HCT116 (cell line): ENCODE measurements at regions not wholly inside any gene's neighbourhood (a gene's known extent, or its start where the extent isn't known, plus 50 kb on each side); places are given as distances from the start of the nearest gene placed in this dataset.

Experiments used
- ATAC-seq: fragments of 200-7000 bp; cut with Tn5 transposase; 2 replicates; pipeline ENCODE4 v1.9.1; 2020; ENCODE audit warnings: mild to moderate bottlenecking, moderate library complexity
- BruUV-seq: library from RNA; stranded (reverse); fragments of 400-500 nt; replicated peaks from 2 replicates; lab custom pipeline; 2021; lab: Mats Ljungman, UMichigan
- CTCF ChIA-PET: fragments of 300-600 bp; sonication (Branson Sonifier 250); formaldehyde crosslinking; loops from one replicate; lab custom pipeline; 2021; ENCODE audit warnings: antibody characterized with exemption; lab: Charles Lee
- POLR2A ChIA-PET: fragments of 300-600, 350-600 bp; sonication (Branson Sonifier 250); formaldehyde crosslinking; loops from one replicate; lab custom pipeline; 2021; ENCODE audit warnings: antibody characterized with exemption; lab: Charles Lee
- RAD21 ChIA-PET, 2 experiments: fragments of 300-600 bp; sonication (Branson Sonifier 250); formaldehyde crosslinking; loops; one replicate each; lab custom pipeline; 2023; ENCODE audit warnings: low total read pairs in 2 of 2; ENCODE audit not compliant: uncharacterized antibody in 2 of 2, unreplicated experiment in 2 of 2, low non-redundant PET in 1 of 2; lab: Charles Lee
- DNase-seq: peaks from one replicate; pipeline ENCODE4 v3.0.0-alpha.2; 2010; ENCODE audit warnings: low read depth, low spot score
- H2AFZ ChIP-seq: fragments of 200-600 bp; shearing (Covaris generic), sonication (generic); 2 replicates; pipeline ENCODE4 v1.6.1; 2017; ENCODE audit warnings: low read depth, mixed run types, mixed read lengths, antibody characterized with exemption, low read length; ENCODE audit not compliant: poor library complexity, severe bottlenecking
- H3K27ac ChIP-seq: 2 replicates; pipeline ENCODE4 v1.5.1; 2012; ENCODE audit warnings: low read depth, low read length
- H3K27me3 ChIP-seq: fragments of 200-600 bp; sonication (generic); 2 replicates; pipeline ENCODE4 v1.6.1; 2016; ENCODE audit warnings: mixed run types, low read length, mixed read lengths; ENCODE audit not compliant: insufficient read depth
- H3K36me3 ChIP-seq, 2 experiments: fragments of 200-500 bp in 1 of 2; fragments of 200-600 bp in 1 of 2; sonication (Bioruptor generic) in 1 of 2; sonication (generic) in 1 of 2; 2 replicates each; pipeline versions ENCODE4 v1.5.1 to v1.6.1; 2014 to 2016; ENCODE audit warnings: low read length in 2 of 2, inconsistent platforms in 1 of 2, mixed read lengths in 1 of 2, mixed run types in 1 of 2; ENCODE audit not compliant: insufficient read depth in 2 of 2, control insufficient read depth in 1 of 2
- H3K4me1 ChIP-seq, 2 experiments: fragments of 200-600 bp in 1 of 2; sonication (generic) in 1 of 2; 2 replicates each; pipeline versions ENCODE4 v1.5.1 to v1.6.1; 2012 to 2017; ENCODE audit warnings: low read length in 2 of 2, inconsistent platforms in 1 of 2, mild to moderate bottlenecking in 1 of 2, mixed read lengths in 1 of 2, mixed run types in 1 of 2, moderate library complexity in 1 of 2; ENCODE audit not compliant: insufficient read depth in 2 of 2, control insufficient read depth in 1 of 2
- H3K4me2 ChIP-seq: fragments of 200-600 bp; sonication (generic); 2 replicates; pipeline ENCODE4 v1.6.1; 2017; ENCODE audit warnings: mixed run types, low read length, mixed read lengths
- H3K4me3 ChIP-seq, 2 experiments: fragments of 200-600 bp in 1 of 2; sonication (generic) in 1 of 2; replicated peaks in 1 of 2; 2 replicates each; pipeline ENCODE4 v1.5.1; 2011 to 2016; ENCODE audit warnings: low read length in 2 of 2, control low read depth in 1 of 2, low read depth in 1 of 2, mild to moderate bottlenecking in 1 of 2, mixed read lengths in 1 of 2, mixed run types in 1 of 2
- H3K79me2 ChIP-seq: fragments of 200-600 bp; sonication (generic); 2 replicates; pipeline ENCODE4 v1.6.1; 2017; ENCODE audit warnings: mild to moderate bottlenecking, mixed run types, low read length, moderate library complexity, mixed read lengths; ENCODE audit not compliant: insufficient read depth
- H3K9ac ChIP-seq: fragments of 200-600 bp; sonication (generic); 2 replicates; pipeline ENCODE4 v1.6.1; 2016; ENCODE audit warnings: low read length, mixed read lengths
- H3K9me2 ChIP-seq: fragments of 200-600 bp; sonication (generic), shearing (Covaris generic); 2 replicates; pipeline ENCODE4 v1.6.1; 2017; ENCODE audit warnings: mixed run types, mild to moderate bottlenecking, moderate library complexity; ENCODE audit not compliant: insufficient read depth
- H3K9me3 ChIP-seq, 2 experiments: fragments of 200-500 bp in 1 of 2; fragments of 200-600 bp in 1 of 2; sonication (Bioruptor generic) in 1 of 2; sonication (generic) in 1 of 2; 2 replicates each; pipeline ENCODE4 v1.6.1; 2014 to 2017; ENCODE audit warnings: low read length in 2 of 2, mixed read lengths in 2 of 2, inconsistent platforms in 1 of 2, low read depth in 1 of 2, mild to moderate bottlenecking in 1 of 2, mixed run types in 1 of 2, moderate library complexity in 1 of 2; ENCODE audit not compliant: control insufficient read depth in 1 of 2, insufficient read depth in 1 of 2
- H4K20me1 ChIP-seq: fragments of 200-600 bp; sonication (generic), shearing (Covaris generic); 2 replicates; pipeline ENCODE4 v1.6.1; 2017; ENCODE audit warnings: mixed run types, mild to moderate bottlenecking, moderate library complexity; ENCODE audit not compliant: insufficient read depth
- CBX3 ChIP-seq: IDR thresholded peaks from 2 replicates; pipeline ENCODE4 v1.6.1; 2012; ENCODE audit warnings: low read depth
- CEBPB ChIP-seq: IDR thresholded peaks from 2 replicates; pipeline ENCODE4 v1.6.1; 2012; ENCODE audit warnings: low read depth
- EGR1 ChIP-seq: IDR thresholded peaks from 2 replicates; pipeline ENCODE4 v1.6.1; 2012; ENCODE audit warnings: low read depth
- EZH2phosphoT487 ChIP-seq: fragments of 200-600 bp; IDR thresholded peaks from 2 replicates; pipeline ENCODE4 v1.6.1; 2018; ENCODE audit warnings: antibody characterized with exemption, borderline replicate concordance
- FOSL1 ChIP-seq: IDR thresholded peaks from 2 replicates; pipeline ENCODE4 v1.6.1; 2012; ENCODE audit warnings: low read depth
- POLR2A ChIP-seq: IDR thresholded peaks from 2 replicates; pipeline ENCODE4 v1.7.0; 2011; ENCODE audit warnings: borderline replicate concordance; ENCODE audit not compliant: insufficient read depth, insufficient read length; ENCODE audit errors: extremely low read depth
- POLR2AphosphoS5 ChIP-seq: IDR thresholded peaks from 2 replicates; pipeline ENCODE4 v1.6.1; 2011; ENCODE audit warnings: mild to moderate bottlenecking, low read depth, low read length, moderate library complexity
- RAD21 ChIP-seq: IDR thresholded peaks from 2 replicates; pipeline ENCODE4 v1.6.1; 2012; ENCODE audit warnings: low read depth, mild to moderate bottlenecking
- SIN3A ChIP-seq: IDR thresholded peaks from 2 replicates; pipeline ENCODE4 v1.6.1; 2012; ENCODE audit warnings: low read depth
- SP1 ChIP-seq: IDR thresholded peaks from 2 replicates; pipeline ENCODE4 v1.6.1; 2012; ENCODE audit warnings: low read depth
- SRF ChIP-seq: IDR thresholded peaks from 2 replicates; pipeline ENCODE4 v1.6.1; 2012; ENCODE audit warnings: low read depth
- TCF7L2 ChIP-seq: IDR thresholded peaks from 2 replicates; pipeline ENCODE4 v1.7.0; 2011; ENCODE audit warnings: borderline replicate concordance, inconsistent platforms; ENCODE audit not compliant: insufficient read depth, insufficient read length; ENCODE audit errors: extremely low read depth
- YY1 ChIP-seq: IDR thresholded peaks from 2 replicates; pipeline ENCODE4 v1.6.1; 2011; ENCODE audit warnings: low read length, low read depth, moderate library complexity, mild to moderate bottlenecking; ENCODE audit not compliant: insufficient replicate concordance; ENCODE audit errors: extremely low read depth
- ZFX ChIP-seq: fragments of 450-650 bp; IDR thresholded peaks from 2 replicates; pipeline ENCODE4 v1.6.1; 2017
- intact Hi-C: fragments of 100-400 bp; cut with micrococcal nuclease; formaldehyde crosslinking; loops from 2 replicates; pipeline ENCODE4 v1.10.0; 2022
- TF ChIP-seq, protein P1 (sequence below): IDR thresholded peaks from 2 replicates; pipeline ENCODE4 v1.6.1; 2012
- TF ChIP-seq, protein P2 (sequence below), 3 experiments: fragments of 200-600 bp in 1 of 3; sonication (generic) in 1 of 3; IDR thresholded peaks in 2 of 3; conservative IDR thresholded peaks in 1 of 3; 2 replicates each; pipeline ENCODE4 v1.5.1; 2012 to 2017; ENCODE audit warnings: low read depth in 2 of 3, low read length in 2 of 3, antibody characterized with exemption in 1 of 3, borderline replicate concordance in 1 of 3, control low read depth in 1 of 3, mild to moderate bottlenecking in 1 of 3, mixed read lengths in 1 of 3, mixed run types in 1 of 3, moderate library complexity in 1 of 3; ENCODE audit not compliant: insufficient read depth in 1 of 3

DNA sequence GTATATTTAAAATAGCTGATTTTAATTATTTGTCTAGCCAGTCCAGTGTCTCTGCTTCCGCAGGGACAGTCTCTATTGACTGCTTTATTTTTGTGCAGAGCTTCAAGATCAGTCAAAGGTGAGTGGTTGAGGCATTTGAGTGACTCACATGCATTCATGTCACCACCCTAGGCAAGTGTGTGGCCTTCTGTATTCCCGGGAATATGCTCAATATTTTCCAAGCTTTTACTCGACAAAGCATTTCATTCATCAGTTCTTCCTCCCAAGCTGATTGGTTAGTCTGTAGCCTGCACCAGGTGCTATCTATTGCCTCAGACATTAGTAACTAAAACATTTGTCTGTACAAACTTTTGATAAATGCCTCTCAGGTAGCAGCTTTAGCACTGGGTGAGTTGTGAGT, 471.5 kb upstream of the NRG3 start:
- Histone ChIP-seq H3K9ac (no peak overlapping the region), H3K27ac (no peak overlapping the region), H3K9me3 (peaks cover 6 to 19% of the 10 kb centered on the region in 2 experiments; a peak in 2 of 4 replicates), H4K20me1 (no peaks in the 10 kb centered on the region), H3K79me2 (no peaks in the 10 kb centered on the region), H2AFZ (no peak overlapping the region), H3K9me2 (no peaks in the 10 kb centered on the region), H3K4me2 (no peak overlapping the region), H3K4me3 (no peak overlapping the region), H3K36me3 (no peaks in the 10 kb centered on the region), H3K27me3 (no peaks in the 10 kb centered on the region), H3K4me1 (no peaks in the 10 kb centered on the region)
- ATAC-seq (no peak), DNase-seq (no peak)
- POLR2A ChIA-PET = no interaction called here
- RAD21 ChIA-PET = no interaction called here
- intact Hi-C loops = no loop called here
- TF ChIP-seq YY1 = no peak
- no peak for TF ChIP-seq TCF7L2
- no peak for TF ChIP-seq EGR1
- no peak for TF ChIP-seq SRF
- TF ChIP-seq POLR2A = no peak
- TF ChIP-seq, protein P1, sequence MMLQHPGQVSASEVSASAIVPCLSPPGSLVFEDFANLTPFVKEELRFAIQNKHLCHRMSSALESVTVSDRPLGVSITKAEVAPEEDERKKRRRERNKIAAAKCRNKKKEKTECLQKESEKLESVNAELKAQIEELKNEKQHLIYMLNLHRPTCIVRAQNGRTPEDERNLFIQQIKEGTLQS = no peak
- TF ChIP-seq, protein P2, sequence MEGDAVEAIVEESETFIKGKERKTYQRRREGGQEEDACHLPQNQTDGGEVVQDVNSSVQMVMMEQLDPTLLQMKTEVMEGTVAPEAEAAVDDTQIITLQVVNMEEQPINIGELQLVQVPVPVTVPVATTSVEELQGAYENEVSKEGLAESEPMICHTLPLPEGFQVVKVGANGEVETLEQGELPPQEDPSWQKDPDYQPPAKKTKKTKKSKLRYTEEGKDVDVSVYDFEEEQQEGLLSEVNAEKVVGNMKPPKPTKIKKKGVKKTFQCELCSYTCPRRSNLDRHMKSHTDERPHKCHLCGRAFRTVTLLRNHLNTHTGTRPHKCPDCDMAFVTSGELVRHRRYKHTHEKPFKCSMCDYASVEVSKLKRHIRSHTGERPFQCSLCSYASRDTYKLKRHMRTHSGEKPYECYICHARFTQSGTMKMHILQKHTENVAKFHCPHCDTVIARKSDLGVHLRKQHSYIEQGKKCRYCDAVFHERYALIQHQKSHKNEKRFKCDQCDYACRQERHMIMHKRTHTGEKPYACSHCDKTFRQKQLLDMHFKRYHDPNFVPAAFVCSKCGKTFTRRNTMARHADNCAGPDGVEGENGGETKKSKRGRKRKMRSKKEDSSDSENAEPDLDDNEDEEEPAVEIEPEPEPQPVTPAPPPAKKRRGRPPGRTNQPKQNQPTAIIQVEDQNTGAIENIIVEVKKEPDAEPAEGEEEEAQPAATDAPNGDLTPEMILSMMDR (IDR thresholded peaks at IDR 0.05 in 2 of 3, conservative IDR thresholded peaks at IDR 0.05 in 1 of 3; ENCODE audit: borderline replicate concordance in 1 of 3, insufficient read depth in 1 of 3, low read depth in 2 of 3, low read length in 2 of 3) = no peak
- no peak for TF ChIP-seq CBX3
- CTCF ChIA-PET = no interaction called here
- BruUV-seq = no TSS peak

DNA sequence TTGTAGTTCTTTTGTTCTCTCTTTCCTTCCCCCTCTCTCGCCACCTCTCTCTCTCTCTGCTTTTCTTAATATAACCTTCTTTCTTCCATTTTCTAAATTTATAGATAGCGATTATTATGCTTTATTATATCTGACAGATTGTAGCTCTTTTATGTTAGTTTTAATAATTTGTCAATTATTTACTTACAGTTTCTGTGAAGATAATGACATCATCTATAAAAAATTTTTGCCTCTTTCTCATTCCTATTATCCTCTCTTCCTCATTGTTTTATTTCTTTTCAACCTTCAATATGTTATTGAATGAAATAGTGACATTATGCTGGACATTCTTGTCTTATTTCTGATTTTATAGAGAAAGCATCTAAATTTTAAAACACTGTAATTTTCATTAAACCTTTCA, 469.6 kb upstream of the NRG3 start:
- Histone ChIP-seq H4K20me1 (no peaks in the 10 kb centered on the region), H3K79me2 (no peaks in the 10 kb centered on the region), H3K4me3 (no peak overlapping the region), H3K27me3 (no peaks in the 10 kb centered on the region), H3K4me2 (no peak overlapping the region), H3K36me3 (no peaks in the 10 kb centered on the region), H3K9ac (no peak overlapping the region), H3K4me1 (no peaks in the 10 kb centered on the region), H3K9me3 (peaks cover 12 to 19% of the 10 kb centered on the region in 2 experiments; a peak in 3 of 4 replicates), H2AFZ (no peak overlapping the region), H3K9me2 (no peaks in the 10 kb centered on the region), H3K27ac (no peak overlapping the region)
- RAD21 ChIA-PET = no interaction called here
- intact Hi-C loops = no loop called here
- ATAC-seq (no peak), DNase-seq (no peak)
- no peak for TF ChIP-seq CEBPB
- TF ChIP-seq EZH2phosphoT487 = no peak
- TF ChIP-seq POLR2A = no peak
- TF ChIP-seq FOSL1 = no peak
- no peak for TF ChIP-seq SIN3A
- no peak for TF ChIP-seq ZFX
- no peak for TF ChIP-seq SRF
- no peak for TF ChIP-seq SP1
- no peak for TF ChIP-seq EGR1
- TF ChIP-seq, protein P1 = no peak
- TF ChIP-seq TCF7L2 = no peak
- no peak for TF ChIP-seq POLR2AphosphoS5
- no peak for TF ChIP-seq RAD21
- no TSS peak for BruUV-seq
- CTCF ChIA-PET = no interaction called here
- POLR2A ChIA-PET = no interaction called here
